GM18520 (cell line): ENCODE measurements at regions not wholly inside any gene's neighbourhood (a gene's known extent, or its start where the extent isn't known, plus 50 kb on each side); places are given as distances from the start of the nearest gene placed in this dataset.
"Not testable (repeated sequence)": the region's sequence is repeated elsewhere in the genome, so short reads cannot be mapped to it uniquely, and the experiment has no call there.

Source experiments
- ATAC-seq: cut with Tn5 transposase; IDR thresholded peaks from one replicate; pipeline ENCODE4 v1.9.1; 2021; ENCODE audit not compliant: unreplicated experiment

GRCh38 chr2:155908567-155908966 is 424.0 kb downstream of the NR4A2 start:
- no peak for ATAC-seq

DNA sequence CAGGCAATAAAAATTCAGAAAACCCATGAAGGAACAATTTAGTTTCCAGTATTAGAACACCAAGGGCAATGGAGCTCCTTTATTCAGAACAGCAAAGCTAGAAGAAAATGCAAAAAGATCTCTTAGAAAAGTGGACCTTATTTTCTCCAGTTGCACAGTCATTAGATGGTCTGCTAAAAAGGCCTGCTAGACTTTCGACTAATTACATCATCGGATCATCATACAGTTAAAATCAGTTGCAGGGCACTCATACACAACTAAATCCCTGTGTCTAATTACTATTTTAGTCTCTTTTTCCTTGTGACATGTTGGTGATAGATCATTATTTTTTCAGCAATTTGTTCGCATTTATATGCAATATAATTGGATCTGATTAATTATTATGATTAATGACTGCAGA is 425.3 kb downstream of the NR4A2 start:
- no peak for ATAC-seq

- no peak for ATAC-seq
Observed at GRCh38 chr2:155905657-155906056, 426.9 kb downstream of the NR4A2 start.

- ATAC-seq, result no peak
Observed at GRCh38 chr2:155904720-155905119, 427.8 kb downstream of the NR4A2 start.

GRCh38 chr2:155902635-155903034 is 429.9 kb downstream of the NR4A2 start:
- ATAC-seq, result no peak

DNA sequence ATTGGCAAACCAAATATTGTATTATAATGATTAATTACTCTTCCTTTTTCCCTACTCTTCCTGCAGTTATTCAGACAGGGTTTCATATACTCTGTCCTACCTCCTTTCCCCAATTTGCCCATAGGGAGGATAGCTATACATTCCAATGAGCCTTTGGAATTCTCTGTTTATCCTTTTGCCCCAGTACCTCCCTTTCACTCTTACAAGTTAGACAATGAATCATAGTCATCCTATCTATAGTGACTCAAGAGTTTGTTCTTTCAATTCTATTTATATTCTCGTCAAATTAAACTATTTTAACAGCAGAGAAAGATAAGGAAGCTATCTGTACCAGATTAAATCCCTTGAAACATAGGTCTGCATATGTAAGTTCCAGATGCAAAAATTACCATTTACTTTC is 437.5 kb downstream of the NR4A2 start:
- no peak for ATAC-seq

GRCh38 chr2:155880382-155880781 is 452.1 kb downstream of the NR4A2 start:
- not testable (repeated sequence) for ATAC-seq

- not testable (repeated sequence) for ATAC-seq
Observed at GRCh38 chr2:155879900-155880299, 452.6 kb downstream of the NR4A2 start.

DNA sequence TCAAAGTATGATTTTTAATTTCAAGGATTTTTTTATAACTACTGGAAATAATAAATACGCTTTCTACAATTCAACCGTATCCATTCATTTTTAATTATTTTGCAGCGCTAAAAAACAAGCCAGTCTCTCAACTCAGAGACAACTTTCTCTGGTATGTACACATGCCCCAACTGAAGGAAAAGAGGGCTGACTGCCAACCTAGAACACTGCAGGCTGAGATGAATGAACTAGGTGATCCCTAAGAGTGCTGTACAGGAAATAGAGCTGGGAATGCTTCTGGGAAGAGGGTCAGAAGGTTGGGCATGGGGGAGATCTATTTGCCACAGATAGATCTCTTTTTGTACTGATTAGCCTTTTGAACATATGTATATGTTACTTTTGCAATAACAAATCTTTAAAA is 460.1 kb downstream of the NR4A2 start:
- no peak for ATAC-seq

DNA sequence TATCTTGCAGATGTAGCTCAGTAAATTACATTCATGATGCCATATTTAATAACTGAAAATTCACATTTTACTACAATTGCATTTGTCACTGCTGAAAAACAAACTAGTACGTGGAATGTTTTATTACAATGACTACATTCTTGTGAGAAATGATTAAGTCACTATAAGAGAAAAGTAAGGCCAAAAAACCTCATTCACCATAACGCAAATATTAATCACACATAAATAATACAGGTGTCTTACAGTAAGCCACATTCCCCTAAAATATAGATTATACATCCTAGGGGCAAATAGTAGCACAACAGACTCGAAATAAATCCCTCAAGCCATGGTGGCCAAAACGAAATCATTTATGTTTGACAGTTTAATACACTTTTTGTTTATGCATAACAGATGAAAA is 460.6 kb downstream of the NR4A2 start:
- ATAC-seq, result no peak

DNA sequence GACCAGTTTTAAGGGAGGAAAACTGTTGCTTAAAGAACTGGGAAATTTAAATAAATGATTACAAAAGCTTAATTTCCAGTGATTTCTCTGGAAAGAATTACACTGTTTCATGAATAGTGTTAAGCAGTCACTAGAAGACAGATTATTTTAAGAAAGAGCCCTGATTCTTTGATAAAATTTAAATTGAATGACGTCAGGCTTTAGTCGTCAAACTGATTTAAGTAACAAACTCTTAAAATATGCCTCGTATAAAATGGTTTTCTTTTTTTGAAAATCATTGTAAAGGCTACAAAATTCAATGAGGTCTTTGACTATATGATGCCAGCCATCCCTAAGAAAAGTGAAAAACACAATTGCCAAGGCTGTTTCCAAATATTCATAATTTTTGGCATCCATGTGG is 465.0 kb downstream of the NR4A2 start:
- ATAC-seq, result no peak

- no peak for ATAC-seq
Observed at GRCh38 chr2:155866477-155866876, 466.0 kb downstream of the NR4A2 start.

DNA sequence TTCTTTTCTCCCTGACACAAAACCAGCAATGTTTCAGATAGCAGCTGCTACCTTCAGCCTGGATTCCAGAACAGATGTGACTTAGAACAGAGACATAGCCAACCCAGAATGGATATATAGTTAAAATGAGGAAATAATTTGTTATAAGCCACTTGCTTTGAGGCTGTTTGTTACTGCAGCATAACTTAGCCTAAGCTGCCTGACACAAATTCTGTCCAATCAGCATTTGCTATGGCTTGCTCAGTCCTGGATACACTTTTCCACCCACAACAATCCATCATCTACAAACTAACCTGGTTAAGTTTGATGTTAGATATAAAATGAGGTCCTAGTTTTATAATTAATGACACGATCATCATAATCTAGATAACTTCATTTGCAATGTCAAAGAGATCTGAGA is 480.4 kb downstream of the NR4A2 start:
- ATAC-seq, result no peak

DNA sequence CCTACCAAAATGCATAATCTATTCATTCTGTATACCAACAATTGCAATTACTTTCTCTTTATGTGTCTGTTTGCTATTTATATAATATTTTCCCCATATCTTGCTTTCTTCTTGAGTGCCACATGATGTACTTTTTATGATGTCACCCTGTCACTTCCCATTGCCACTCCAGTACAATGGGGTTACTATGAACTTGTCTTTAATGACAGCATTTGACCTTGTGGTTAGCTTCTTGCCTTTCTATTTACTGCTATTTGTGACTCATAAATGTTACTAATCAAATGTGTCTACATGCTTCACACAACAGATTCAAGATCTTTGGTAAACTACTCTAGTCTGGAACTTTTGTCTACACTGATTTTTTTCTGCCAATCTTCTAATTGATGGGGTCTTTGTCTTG is 486.3 kb downstream of the NR4A2 start:
- no peak for ATAC-seq

DNA sequence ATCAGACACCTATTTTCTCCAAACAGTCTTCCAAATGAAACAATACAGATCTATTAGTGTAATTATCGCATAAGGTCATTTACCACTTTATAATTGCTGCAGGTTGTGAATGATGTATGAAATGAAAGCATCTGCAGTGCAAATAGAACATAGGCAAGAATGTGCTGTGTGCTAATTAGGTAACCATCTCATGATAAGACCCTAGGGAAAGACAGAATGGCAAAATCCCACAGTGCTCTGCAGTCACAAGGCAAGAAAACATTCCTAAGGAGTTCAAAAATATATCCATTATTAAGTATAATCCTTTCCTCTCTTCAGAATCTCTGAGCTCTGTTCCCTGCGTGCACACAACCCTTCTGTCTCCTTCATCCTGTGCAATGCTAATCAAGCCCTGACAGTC is 488.1 kb downstream of the NR4A2 start:
- no peak for ATAC-seq

DNA sequence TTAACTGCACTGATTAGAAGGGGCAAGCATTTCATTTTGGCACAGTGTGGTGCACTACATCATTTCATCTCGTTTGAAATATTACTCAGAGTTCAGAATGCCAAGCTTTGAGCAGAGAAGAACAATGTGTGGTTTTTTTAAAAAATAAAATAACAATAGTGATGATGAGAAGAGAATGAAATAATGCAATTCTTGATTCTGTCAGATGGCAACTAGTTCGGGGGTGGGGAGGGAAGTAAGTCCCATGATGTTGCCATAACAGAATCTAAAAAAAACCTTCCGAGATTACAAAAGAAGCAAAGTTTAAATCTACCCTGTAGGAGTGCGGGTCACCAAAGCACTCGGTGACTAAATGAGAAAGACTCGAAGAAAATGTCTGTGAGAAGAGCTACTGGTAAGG is 490.4 kb downstream of the NR4A2 start:
- ATAC-seq, result no peak

DNA sequence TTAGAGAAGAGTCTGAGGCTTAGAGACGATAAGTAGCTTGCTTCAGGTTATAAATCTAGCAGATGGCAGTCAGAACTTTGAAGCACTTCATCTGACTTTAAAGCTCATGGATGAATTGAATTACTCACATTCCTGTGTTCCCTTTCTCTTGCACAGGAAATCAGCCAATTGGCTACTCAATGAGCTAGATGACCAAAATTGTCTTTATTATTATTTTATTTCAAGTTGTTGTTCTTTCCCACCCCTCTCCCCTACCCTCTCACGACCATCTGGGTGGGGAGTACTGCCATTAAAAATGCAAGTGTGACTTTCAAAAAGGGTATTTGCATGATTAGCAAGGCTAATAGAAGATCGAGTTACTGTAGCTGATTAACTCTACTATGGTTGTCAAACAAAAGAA is 491.1 kb downstream of the NR4A2 start:
- no peak for ATAC-seq

DNA sequence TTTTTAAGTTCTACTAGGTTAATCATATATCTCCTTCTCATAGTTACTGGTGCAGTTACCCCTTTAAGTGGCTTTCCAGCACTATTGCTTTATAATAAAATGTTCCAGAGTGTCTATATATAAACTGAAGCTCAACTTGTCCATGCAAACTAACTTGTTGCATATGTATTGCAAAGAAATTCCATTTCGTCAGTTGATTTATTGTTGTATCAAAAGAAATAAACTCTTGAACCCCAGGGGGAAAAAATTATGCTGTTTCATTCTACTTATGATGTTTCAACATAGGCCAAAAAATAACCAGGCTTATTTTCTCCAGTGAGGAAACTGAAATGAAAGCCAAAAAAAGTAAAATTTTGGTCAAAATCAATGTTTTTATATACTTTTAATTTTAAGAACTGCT is 491.9 kb downstream of the NR4A2 start:
- no peak for ATAC-seq

- ATAC-seq, result no peak
Observed at GRCh38 chr2:155839991-155840390, 492.5 kb downstream of the NR4A2 start.

DNA sequence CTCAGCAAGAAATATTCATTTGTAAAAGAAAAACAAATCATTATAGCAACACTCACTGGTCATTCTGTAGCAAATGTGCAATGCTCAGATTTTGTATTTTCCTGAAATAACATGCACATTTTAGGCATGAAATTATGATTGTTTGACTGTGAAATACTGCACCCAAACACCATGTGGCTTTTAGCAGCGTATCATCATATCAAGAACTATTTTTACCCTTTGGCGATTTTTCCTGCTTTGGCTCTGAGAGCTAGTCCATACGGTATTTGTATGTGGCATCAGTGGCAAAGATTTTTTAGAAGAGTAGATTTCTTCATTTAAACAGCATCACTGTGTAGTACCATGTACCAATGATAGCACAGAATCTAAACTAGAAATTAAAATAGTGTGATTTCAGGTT is 493.1 kb downstream of the NR4A2 start:
- no peak for ATAC-seq

- no peak for ATAC-seq
Observed at GRCh38 chr2:155836439-155836838, 496.1 kb downstream of the NR4A2 start.

GRCh38 chr2:155830817-155831579 is 501.5 kb downstream of the NR4A2 start:
- ATAC-seq, result no peak

DNA sequence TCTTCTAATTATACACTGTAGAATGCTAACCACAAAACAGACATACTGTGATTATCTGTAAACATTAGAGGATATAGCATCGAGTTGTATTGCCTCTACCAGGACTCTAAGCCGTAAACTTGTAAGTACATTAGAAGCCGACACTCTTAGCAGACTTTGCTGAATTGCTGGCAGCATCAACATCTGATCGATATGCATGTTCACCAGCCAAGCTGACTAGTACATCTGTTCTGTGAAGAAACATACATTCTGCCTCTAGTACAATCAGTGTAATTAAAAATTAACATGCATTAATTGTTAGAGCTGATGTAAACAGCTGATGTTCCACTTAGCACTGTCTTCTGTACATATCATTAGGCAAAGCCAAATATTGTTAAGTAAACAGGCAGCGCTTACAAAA is 502.2 kb downstream of the NR4A2 start:
- ATAC-seq, result no peak
